ENCODE measurements at regions not wholly inside any gene's neighbourhood (a gene's known extent, or its start where the extent isn't known, plus 50 kb on each side); places are given as distances from the start of the nearest gene placed in this dataset.

- Histone ChIP-seq H3K4me2 (no peak overlapping the region), H3K27ac (no peak overlapping the region), H3K79me2 (ENCODE audit: insufficient read depth, low read depth) (no peaks in the 10 kb centered on the region), H3K4me3 (IDR thresholded peaks at IDR 0.05; ENCODE audit: insufficient read depth, low read depth, low read length) (no peak overlapping the region), H3K36me3 (ENCODE audit: insufficient read depth) (no peaks in the 10 kb centered on the region), H2AFZ (ENCODE audit: low read depth) (no peak overlapping the region), H4K20me1 (ENCODE audit: insufficient read depth) (no peaks in the 10 kb centered on the region), H3K9ac (no peak overlapping the region), H3K4me1 (ENCODE audit: low read depth, poor library complexity, severe bottlenecking) (no peaks in the 10 kb centered on the region), H3K27me3 (ENCODE audit: insufficient read depth, low read depth) (no peaks in the 10 kb centered on the region)
- TF ChIP-seq CTCF (conservative IDR thresholded peaks at IDR 0.05; ENCODE audit: low read depth, low read length), result no peak
These were observed 358.3 kb upstream of the PRKCQ start for GRCh38 chr10:6938384-6938783.

- Histone ChIP-seq H3K4me1 (ENCODE audit: low read depth, poor library complexity, severe bottlenecking) (no peaks in the 10 kb centered on the region), H3K9ac (no peak overlapping the region), H3K4me3 (IDR thresholded peaks at IDR 0.05; ENCODE audit: insufficient read depth, low read depth, low read length) (no peak overlapping the region), H4K20me1 (ENCODE audit: insufficient read depth) (no peaks in the 10 kb centered on the region), H2AFZ (ENCODE audit: low read depth) (no peak overlapping the region), H3K4me2 (no peak overlapping the region), H3K27ac (no peak overlapping the region), H3K79me2 (ENCODE audit: insufficient read depth, low read depth) (no peaks in the 10 kb centered on the region), H3K36me3 (ENCODE audit: insufficient read depth) (no peaks in the 10 kb centered on the region), H3K27me3 (ENCODE audit: insufficient read depth, low read depth) (no peaks in the 10 kb centered on the region)
- no peak for TF ChIP-seq CTCF (conservative IDR thresholded peaks at IDR 0.05; ENCODE audit: low read depth, low read length)
These were observed 356.9 kb upstream of the PRKCQ start for GRCh38 chr10:6936931-6937330.

GRCh38 chr10:6929148-6929830 is 349.2 kb upstream of the PRKCQ start:
- H4K20me1 ChIP-seq (ENCODE audit: insufficient read depth), result no peaks in the 10 kb centered on the region
- 0 out of 2 replicates have a peak overlapping the region, but pooled peaks have one; percentile 49 for H3K4me2 ChIP-seq
- no peak overlapping the region for H3K4me3 ChIP-seq (IDR thresholded peaks at IDR 0.05; ENCODE audit: insufficient read depth, low read depth, low read length)
- no peak for TF ChIP-seq CTCF (conservative IDR thresholded peaks at IDR 0.05; ENCODE audit: low read depth, low read length)
- no peaks in the 10 kb centered on the region for H3K36me3 ChIP-seq (ENCODE audit: insufficient read depth)
- no peak overlapping the region; the same call in 1 of the 2 replicates for H2AFZ ChIP-seq (ENCODE audit: low read depth)
- no peaks in the 10 kb centered on the region for H3K27me3 ChIP-seq (ENCODE audit: insufficient read depth, low read depth)
- H3K4me1 ChIP-seq (ENCODE audit: low read depth, poor library complexity, severe bottlenecking), result peaks cover 53% of the 10 kb centered on the region
- H3K9ac ChIP-seq, result no peak overlapping the region
- peak overlapping the region; percentile 82 for H3K27ac ChIP-seq
- H3K79me2 ChIP-seq (ENCODE audit: insufficient read depth, low read depth), result no peaks in the 10 kb centered on the region

GRCh38 chr10:6928586-6928985 is 348.5 kb upstream of the PRKCQ start:
- H3K79me2 ChIP-seq (ENCODE audit: insufficient read depth, low read depth), result no peaks in the 10 kb centered on the region
- H3K27me3 ChIP-seq (ENCODE audit: insufficient read depth, low read depth), result no peaks in the 10 kb centered on the region
- H3K4me3 ChIP-seq (IDR thresholded peaks at IDR 0.05; ENCODE audit: insufficient read depth, low read depth, low read length), result no peak overlapping the region
- peak overlapping the region; percentile 49 for H3K4me2 ChIP-seq
- peak overlapping the region; percentile 82 for H3K27ac ChIP-seq
- no peaks in the 10 kb centered on the region for H3K36me3 ChIP-seq (ENCODE audit: insufficient read depth)
- H4K20me1 ChIP-seq (ENCODE audit: insufficient read depth), result no peaks in the 10 kb centered on the region
- peak overlapping the region; percentile 92 for H2AFZ ChIP-seq (ENCODE audit: low read depth)
- H3K9ac ChIP-seq, result peak overlapping the region; percentile 52; the same call in 1 of the 2 replicates
- H3K4me1 ChIP-seq (ENCODE audit: low read depth, poor library complexity, severe bottlenecking), result peaks cover 58% of the 10 kb centered on the region
- TF ChIP-seq CTCF (conservative IDR thresholded peaks at IDR 0.05; ENCODE audit: low read depth, low read length), result no peak
